ENCODE measurements at regions not wholly inside any gene's neighbourhood (a gene's known extent, or its start where the extent isn't known, plus 50 kb on each side); places are given as distances from the start of the nearest gene placed in this dataset.

DNA sequence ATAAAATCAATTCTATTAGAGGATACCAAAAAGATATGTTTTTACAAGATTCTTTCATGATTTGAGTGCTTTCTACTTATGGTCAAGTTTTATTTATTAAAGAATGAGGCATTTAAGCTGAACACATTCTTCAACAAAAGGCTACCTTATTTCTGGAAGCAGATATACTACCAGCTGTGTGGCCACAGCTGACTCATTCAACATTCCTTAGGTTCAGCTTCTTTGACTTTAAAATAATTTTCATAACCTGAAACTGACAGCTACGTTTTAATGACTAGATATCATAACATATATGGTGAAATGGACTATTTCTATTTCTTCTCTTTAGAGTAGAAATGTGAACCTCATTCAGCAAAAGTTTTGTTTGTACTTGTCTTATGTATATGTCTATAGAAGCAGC, 414.2 kb upstream of the SEMA3C start:
- TF ChIP-seq, protein P1, sequence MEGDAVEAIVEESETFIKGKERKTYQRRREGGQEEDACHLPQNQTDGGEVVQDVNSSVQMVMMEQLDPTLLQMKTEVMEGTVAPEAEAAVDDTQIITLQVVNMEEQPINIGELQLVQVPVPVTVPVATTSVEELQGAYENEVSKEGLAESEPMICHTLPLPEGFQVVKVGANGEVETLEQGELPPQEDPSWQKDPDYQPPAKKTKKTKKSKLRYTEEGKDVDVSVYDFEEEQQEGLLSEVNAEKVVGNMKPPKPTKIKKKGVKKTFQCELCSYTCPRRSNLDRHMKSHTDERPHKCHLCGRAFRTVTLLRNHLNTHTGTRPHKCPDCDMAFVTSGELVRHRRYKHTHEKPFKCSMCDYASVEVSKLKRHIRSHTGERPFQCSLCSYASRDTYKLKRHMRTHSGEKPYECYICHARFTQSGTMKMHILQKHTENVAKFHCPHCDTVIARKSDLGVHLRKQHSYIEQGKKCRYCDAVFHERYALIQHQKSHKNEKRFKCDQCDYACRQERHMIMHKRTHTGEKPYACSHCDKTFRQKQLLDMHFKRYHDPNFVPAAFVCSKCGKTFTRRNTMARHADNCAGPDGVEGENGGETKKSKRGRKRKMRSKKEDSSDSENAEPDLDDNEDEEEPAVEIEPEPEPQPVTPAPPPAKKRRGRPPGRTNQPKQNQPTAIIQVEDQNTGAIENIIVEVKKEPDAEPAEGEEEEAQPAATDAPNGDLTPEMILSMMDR (IDR thresholded peaks at IDR 0.05; ENCODE audit: insufficient read depth, low read length, missing control alignments): no peak
- H3K4me3 ChIP-seq (ENCODE audit: low read depth, low read length): no peak overlapping the region
- POLR2A ChIA-PET: no interaction called here
- CTCF ChIA-PET: interaction anchor here (1.0 to 1.1 kb wide), 2 partner anchors 115 to 634 kb away, joined by 3 read pairs; no protein-coding TSS in a partner anchor
- DNase-seq (ENCODE audit: low read depth, low spot score): peak; percentile 12

DNA sequence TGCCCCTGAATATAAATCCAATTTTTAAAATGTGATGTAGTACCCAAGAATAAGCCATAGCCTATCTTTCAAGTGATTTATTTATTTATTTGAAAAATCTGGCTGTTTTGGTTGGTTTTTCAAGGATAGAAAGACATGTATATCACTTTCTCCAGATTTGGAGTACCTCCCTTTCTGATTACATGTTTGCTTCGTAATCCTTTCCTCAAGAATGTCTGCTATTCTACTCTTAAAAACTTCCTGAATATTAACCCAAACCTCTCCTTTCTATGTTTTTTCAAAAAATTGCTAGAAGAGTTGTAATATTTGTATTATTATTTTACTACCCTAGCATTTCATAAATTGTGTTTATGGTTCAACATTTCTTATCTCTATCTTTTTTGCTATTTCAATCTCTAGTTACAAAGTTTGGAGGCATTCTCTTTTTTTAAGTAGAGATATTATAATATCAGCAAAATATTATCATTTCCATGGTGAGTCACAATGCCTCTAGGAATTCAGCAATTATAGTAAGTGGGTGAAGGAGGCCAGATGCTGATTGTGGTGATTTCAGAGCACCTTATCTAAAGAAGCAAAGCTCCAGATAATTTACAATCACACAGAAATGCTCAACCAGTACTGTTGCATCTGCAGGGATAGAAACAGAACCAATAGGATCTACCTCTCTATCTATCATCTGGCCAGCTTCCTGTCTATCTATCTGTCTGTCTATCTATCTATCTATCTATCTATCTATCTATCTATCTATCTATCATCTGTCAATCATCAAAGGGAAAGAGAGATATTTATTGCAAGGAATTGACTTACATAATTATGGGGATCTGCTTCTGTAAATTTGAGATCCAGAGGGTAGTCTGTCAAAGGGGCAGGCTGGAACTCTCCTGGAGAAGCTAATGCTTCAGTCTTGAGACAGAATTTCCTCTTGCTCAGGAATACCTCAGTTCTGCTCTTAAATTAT, 412.5 kb upstream of the SEMA3C start:
- DNase-seq (ENCODE audit: low read depth, low spot score): no peak
- CTCF ChIA-PET: interaction anchor here (1.1 kb wide), 1 partner anchor 633 kb away, joined by 3 read pairs; no protein-coding TSS in a partner anchor
- TF ChIP-seq, protein P1 (IDR thresholded peaks at IDR 0.05; ENCODE audit: insufficient read depth, low read length, missing control alignments): no peak
- POLR2A ChIA-PET: no interaction called here
- no peak overlapping the region for H3K4me3 ChIP-seq (ENCODE audit: low read depth, low read length)

DNA sequence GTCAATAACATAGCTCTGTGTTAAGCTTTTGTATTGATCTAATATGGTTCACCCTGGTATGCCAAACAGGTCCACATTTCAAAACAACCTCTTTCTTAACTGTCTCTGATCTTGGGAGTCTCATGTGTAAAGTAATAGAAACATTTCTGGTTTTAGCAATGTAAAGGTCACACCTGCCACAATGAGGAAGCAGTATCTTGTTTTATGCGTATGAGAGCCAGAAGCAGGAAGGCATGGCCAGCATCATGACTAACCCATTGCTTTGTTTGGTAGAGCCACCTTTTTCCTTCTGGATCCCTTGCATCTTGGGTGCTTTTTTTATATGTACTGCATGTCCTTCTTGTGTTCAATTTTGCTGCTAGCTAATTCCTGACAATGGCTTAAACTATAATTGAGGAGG, 411.3 kb upstream of the SEMA3C start:
- CTCF ChIA-PET: no interaction called here
- DNase-seq (ENCODE audit: low read depth, low spot score): no peak
- POLR2A ChIA-PET: no interaction called here
- H3K4me3 ChIP-seq (ENCODE audit: low read depth, low read length): no peak overlapping the region
- TF ChIP-seq, protein P1 (IDR thresholded peaks at IDR 0.05; ENCODE audit: insufficient read depth, low read length, missing control alignments): no peak

DNA sequence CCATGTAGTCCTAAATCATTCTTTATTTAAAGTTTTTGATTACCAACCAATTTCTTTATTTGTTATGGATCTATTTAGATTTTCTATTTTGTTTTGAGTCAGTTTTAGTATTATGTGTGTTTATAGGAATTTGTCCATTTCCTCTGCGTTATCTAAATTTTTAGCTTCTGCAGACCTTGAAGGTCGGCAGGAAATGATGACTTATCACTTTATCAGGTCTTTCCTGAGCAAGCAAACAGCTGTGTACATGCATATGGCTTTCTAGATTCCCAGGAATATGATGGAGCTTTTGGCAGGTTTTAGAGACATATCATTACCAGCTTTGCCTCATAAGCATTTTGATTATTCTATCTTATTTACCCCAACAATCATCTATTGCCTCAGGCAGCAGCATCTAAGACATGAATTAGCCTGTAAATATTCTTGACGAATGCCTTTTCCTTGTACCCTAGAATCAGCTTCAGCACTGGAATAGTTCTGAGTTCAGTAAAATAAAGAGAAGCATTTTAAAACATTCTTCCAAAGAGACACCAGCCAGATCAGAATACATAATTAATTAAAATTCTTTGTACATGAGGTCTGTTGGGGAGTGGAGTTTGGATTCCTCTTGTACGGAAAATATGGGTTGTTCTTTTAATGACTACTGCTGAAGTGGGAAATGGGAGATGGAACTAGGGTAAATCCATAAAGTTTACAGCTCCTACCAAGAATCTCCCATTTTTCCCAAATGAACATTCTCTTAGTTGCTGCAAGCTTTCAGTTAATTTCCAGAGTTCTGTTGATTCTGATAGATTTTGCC, 408.8 kb upstream of the SEMA3C start:
- no peak for DNase-seq (ENCODE audit: low read depth, low spot score)
- TF ChIP-seq, protein P1 (IDR thresholded peaks at IDR 0.05; ENCODE audit: insufficient read depth, low read length, missing control alignments): no peak
- ChIA-PET CTCF (no interaction called here), POLR2A (no interaction called here)
- no peak overlapping the region for H3K4me3 ChIP-seq (ENCODE audit: low read depth, low read length)

DNA sequence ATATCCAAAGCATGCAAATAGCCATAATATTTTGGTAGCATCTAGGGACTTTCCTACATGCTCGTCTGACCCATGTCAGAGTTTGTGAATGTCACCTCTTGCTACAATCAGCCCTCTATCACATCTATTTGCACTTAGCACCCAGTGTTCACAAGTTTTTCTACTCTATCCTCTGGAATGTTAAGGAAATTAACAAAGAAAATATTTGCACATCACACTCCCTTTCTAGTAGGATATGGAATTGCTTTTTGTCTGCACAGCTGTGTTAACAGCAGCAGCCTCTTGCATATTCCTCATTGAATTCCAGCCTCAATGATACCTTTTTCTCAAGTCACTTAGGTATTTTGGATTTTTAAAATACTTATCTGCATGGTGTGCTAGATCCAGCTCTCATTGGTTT, 403.1 kb upstream of the SEMA3C start:
- POLR2A ChIA-PET: no interaction called here

More for the DNA sequence above, 403.1 kb upstream of the SEMA3C start:
- no peak for DNase-seq (ENCODE audit: low read depth, low spot score)
- no peak overlapping the region for H3K4me3 ChIP-seq (ENCODE audit: low read depth, low read length)
- TF ChIP-seq, protein P1 (IDR thresholded peaks at IDR 0.05; ENCODE audit: insufficient read depth, low read length, missing control alignments): no peak
- CTCF ChIA-PET: no interaction called here

All from AG04449 (cell line).